Astrocyte of the hippocampus (primary cell): ENCODE measurements at regions not wholly inside any gene's neighbourhood (a gene's known extent, or its start where the extent isn't known, plus 50 kb on each side); places are given as distances from the start of the nearest gene placed in this dataset.
"Not testable (repeated sequence)": the region's sequence is repeated elsewhere in the genome, so short reads cannot be mapped to it uniquely, and the experiment has no call there.

Experiments used
- DNase-seq: peaks from one replicate; pipeline ENCODE4 v3.0.0; 2011; ENCODE audit warnings: low read depth, low spot score

GRCh38 chr19:30824809-30825208 lies 452.6 kb downstream of the ZNF536 start:
- DNase-seq = no peak

GRCh38 chr19:30817965-30818567 lies 445.9 kb downstream of the ZNF536 start:
- DNase-seq = no peak

DNA sequence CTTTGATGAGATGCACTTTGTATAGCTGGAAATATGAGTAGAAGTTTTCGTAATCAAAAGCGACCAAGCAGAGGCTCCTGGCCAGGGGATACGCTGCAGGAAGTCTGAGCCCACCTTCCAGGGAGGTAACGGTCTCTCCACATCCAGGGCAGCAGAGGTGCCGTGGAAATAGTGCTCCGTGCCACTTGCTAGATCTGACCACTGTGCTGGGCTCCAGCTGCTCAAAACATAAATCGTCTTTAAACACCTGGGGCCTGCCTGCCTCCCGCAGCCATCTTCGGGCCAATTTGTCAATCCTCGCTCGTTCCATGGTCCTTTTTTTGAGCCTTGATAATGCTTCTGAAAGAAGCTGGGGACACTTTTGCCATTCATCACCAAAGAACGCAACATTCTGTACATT lies 445.0 kb downstream of the ZNF536 start:
- no peak for DNase-seq

GRCh38 chr19:30815889-30816580 lies 443.9 kb downstream of the ZNF536 start:
- DNase-seq = no peak

DNA sequence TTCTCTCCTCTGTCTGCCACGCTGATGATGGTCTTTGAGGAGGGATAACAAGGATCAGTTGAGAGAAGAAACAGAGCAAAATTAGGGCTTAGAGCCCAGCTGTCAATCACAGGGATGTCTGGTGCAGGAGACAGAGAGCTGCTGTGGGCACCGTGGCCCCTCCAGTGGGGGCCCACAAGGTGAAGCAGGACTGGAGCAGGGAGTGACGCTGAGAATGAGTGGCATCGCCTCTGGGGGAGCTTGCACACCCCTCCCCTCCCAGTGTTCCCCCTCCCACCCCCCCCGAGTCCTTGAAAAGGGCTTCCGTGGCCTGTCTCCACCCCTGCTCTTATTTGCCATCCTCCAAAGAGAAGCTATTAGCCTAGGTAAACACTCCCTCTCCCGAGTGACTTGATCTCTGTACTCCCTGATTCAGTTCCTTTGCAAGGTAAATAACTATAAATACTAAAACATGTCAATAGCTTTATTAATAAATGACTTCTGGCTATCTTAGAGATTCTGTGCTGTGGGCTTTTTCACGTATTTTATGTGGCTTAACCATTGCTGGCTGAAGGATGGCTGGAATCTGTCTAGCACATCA lies 440.0 kb downstream of the ZNF536 start:
- no peak for DNase-seq

- DNase-seq = no peak
These were observed 439.4 kb downstream of the ZNF536 start for GRCh38 chr19:30811397-30812098.

DNA sequence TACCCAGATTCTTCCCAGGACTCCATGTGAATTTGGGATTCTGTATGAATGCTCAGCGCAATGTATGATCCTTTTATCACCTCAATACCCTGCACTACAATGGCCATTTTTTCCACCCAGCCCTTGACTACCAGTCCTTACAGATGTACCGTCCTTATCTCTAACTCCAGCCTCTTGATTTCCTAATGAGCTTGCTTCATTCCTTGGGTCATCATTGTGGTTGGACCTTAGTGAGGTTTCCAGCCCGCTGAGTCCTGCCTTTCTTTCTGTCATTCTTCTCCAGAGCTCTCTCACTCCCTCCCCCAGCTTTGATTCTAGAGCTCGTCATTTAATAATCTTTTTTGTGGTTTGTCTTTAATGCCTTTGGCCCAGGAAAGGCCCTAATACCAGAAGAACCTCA lies 438.5 kb downstream of the ZNF536 start:
- no peak for DNase-seq

- no peak for DNase-seq
These were observed 435.1 kb downstream of the ZNF536 start for GRCh38 chr19:30807278-30807677.

- DNase-seq = no peak
These were observed 434.1 kb downstream of the ZNF536 start for GRCh38 chr19:30806311-30806710.

DNA sequence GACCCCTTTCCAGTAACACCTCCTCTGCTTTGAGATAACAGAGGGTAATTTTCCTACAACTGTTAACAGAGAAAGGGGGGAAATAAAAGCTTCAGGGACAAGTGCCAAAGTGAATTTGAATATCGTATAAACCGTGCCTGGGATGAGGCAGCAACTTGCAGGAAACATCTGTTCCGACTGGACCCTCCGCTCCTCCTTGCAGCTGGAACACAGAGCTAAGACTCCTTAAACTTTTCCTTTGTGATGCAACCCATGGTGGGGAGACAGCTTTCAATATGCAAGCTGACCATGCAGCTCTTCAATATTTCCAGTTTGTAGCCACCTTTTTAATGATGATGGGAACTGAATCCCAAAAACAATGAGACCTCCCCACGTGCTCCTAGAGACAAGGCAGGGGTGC lies 432.6 kb downstream of the ZNF536 start:
- DNase-seq = no peak

- DNase-seq = not testable (repeated sequence)
These were observed 432.1 kb downstream of the ZNF536 start for GRCh38 chr19:30804333-30804732.

GRCh38 chr19:30802424-30803013 lies 430.3 kb downstream of the ZNF536 start:
- no peak for DNase-seq

GRCh38 chr19:30799865-30800755 lies 427.9 kb downstream of the ZNF536 start:
- DNase-seq = peak; percentile 5

GRCh38 chr19:30795727-30796126 lies 423.5 kb downstream of the ZNF536 start:
- DNase-seq = no peak

DNA sequence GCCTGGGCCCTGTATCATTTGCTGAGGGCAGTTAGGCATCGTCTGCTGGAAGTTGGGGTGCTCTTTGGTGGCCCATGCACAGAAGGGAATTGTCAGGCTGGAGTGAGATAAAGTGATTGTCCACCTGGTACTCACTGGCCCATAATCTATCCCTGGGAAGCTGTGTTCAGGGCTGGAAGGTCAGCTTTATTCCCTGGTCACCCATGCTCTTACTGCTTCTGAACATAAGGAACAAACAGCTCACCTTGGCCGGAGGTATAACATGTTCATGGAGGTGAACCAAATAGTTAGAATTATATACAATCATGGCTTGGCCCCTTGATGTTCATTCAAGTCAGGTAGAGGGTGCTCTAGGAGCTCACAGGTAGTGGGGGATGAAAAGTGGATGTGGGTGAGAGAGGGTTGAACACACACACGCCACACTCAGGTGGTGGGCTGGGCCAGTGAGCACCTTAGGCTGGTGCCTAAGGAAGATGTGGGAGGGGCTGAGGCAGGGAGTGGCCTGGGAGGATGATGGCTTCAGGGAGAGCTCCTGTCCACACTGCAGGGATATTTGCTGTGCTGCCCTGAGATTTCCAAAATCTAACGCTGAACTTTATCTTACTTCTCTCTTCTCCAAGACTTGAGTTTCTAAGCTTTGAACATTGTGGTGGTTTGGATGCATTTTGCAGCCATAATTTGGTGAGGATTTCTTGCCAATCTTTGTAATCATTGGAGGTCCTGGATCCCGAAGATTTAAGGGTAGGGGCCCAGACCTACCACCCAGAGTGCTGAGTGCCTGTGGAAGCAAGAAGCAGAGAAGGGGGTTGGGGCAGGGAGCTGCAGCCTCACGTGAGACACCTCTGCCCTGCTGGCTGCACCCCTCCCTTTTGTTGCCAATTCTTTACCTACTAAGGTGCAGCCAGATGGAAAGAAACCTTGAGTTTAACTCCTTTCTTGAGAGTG lies 420.6 kb downstream of the ZNF536 start:
- DNase-seq = no peak

DNA sequence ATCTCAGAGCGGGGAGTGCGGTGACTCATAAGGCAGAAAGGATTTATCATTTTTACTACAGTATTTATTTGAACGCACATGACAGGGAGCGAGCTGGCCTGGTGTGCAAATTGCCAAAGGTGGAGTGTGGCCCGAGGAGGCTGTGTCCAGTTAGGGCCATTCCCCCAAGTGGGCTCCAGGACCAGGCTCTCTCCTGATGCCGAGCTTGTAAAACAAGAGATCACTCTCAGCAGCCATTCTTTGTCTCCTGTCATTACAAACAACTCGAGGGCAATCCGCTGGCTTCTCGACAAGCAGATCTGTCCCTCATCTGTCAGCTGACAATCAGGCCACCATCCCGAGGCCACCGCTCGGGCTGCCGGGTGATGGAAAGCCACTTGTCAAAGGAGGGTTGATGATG lies 418.9 kb downstream of the ZNF536 start:
- no peak for DNase-seq

GRCh38 chr19:30790056-30790680 lies 418.0 kb downstream of the ZNF536 start:
- DNase-seq = no peak

DNA sequence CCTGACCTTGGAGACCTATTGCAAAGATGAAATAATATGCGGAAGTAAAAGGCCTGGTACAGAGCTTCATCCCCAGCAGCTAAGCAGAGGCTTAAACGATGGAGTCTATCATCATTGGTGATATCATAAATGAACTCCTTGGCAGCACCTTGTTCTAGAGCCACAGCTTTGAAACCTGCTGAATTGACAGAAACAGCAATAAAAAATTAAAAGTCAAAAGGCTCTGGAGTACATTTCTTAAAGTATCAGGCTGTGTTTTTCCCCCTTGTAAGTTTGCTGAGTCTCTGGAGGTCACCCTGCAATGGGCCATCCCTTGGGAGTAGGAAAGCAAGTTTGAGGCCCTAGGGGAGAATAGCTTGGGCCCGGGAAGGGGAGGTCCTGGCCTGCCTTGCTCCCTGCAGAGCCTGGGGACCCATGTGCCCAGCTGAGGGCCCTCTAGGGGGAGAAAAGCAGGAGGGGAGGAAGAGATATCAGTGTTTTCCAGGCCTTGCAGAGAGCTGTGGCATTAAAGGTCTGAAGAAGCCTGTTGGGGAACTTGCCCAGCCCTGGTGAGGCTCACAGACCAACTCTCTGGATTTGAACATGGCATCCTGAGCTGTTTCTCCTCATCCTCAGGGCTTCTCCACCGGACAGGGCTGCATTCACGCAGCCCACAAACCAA lies 416.1 kb downstream of the ZNF536 start:
- DNase-seq = no peak
